Activated CD4-positive, alpha-beta T cell treated with anti-CD3 and anti-CD28 coated beads, Interleukin-2, amount 10 ng/mL, durations not matched to agents 24 days and 14 days (primary cell): ENCODE measurements at regions not wholly inside any gene's neighbourhood (a gene's known extent, or its start where the extent isn't known, plus 50 kb on each side); places are given as distances from the start of the nearest gene placed in this dataset.

Experiments
- DNase-seq: peaks from one replicate; pipeline ENCODE4 v3.0.0; 2022
- H3K27ac Mint-ChIP-seq: one replicate; pipeline ENCODE4 v1.8.0; 2022; ENCODE audit warnings: mild to moderate bottlenecking, mixed read lengths
- H3K27me3 Mint-ChIP-seq: one replicate; pipeline ENCODE4 v1.8.0; 2022; ENCODE audit warnings: mixed read lengths
- H3K36me3 Mint-ChIP-seq: one replicate; pipeline ENCODE4 v1.8.0; 2022; ENCODE audit warnings: low read depth, mild to moderate bottlenecking, mixed read lengths
- H3K4me1 Mint-ChIP-seq: one replicate; pipeline ENCODE4 v1.8.0; 2021; ENCODE audit warnings: mixed read lengths
- H3K4me3 Mint-ChIP-seq: one replicate; pipeline ENCODE4 v1.8.0; 2022; ENCODE audit warnings: mild to moderate bottlenecking, moderate library complexity, mixed read lengths
- H3K9me3 Mint-ChIP-seq: one replicate; pipeline ENCODE4 v1.8.0; 2021; ENCODE audit warnings: mixed read lengths
- intact Hi-C: fragments of 100-400 bp; cut with micrococcal nuclease; formaldehyde crosslinking; loops from one replicate; pipeline ENCODE4 v1.15.1; 2023

DNA sequence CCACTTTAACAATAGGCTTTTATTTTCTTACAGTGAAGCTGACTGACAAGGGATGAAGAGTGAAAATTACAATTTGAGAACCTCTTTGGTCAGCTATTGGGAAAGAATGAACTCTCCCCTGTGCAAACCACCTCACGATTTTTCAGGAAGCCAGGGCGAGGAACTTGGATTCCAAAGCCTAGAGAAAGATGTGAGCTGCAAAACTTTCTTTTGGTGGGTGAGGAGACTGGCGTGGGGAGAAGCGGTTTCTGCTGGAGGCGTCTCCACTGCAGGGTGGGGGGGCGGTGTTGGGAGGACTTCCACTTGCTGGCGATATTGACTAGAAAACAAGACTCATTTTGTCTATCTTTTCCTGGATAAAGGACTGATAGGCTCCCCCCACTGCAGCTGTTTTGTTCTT lies 59.3 kb upstream of the VRK1 start:
- Mint-ChIP-seq H3K4me3 (no peak overlapping the region), H3K27me3 (peaks cover 64% of the 10 kb centered on the region), H3K27ac (no peak overlapping the region), H3K36me3 (no peaks in the 10 kb centered on the region), H3K9me3 (no peaks in the 10 kb centered on the region), H3K4me1 (peaks cover 2% of the 10 kb centered on the region)
- intact Hi-C loops = no loop called here
- DNase-seq = no peak

DNA sequence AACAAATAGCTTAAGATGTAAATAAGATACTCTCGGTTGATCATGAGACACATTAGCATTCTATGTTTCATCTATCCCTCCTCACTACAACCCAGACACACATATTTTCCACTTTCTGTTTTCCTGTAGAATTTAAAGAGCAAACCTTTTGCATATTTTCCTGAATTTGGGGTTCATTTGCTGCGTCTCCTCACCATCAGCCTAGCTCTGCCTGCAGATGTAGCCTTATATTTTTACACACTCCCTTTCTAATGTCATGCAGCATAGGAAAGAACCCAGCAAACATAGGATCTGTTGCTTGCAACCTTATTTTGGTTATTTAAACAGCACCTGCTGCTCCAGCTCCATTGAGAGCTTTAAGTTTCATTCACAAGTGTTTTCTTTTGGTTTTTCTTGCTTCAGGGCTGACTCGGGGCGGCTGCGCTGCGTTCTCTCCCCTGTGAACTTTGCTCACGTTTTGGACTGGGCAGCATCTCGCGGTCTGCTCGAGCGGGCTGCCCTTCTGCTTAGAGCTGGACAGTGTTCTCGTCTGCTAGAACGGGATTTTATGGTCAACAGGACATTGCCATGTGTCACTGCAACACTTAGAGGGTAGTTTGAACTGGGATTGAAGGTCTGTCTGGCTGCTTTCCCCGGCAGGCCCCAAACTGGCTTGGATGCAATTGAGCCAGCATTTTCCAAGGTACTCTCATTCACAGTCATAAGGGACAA lies 57.8 kb upstream of the VRK1 start:
- intact Hi-C loops = no loop called here
- H3K27me3 Mint-ChIP-seq = peaks cover 70% of the 10 kb centered on the region
- no peaks in the 10 kb centered on the region for H3K36me3 Mint-ChIP-seq
- peaks cover 2% of the 10 kb centered on the region for H3K4me1 Mint-ChIP-seq
- no peak for DNase-seq
- no peak overlapping the region for H3K27ac Mint-ChIP-seq
- H3K9me3 Mint-ChIP-seq = no peaks in the 10 kb centered on the region
- no peak overlapping the region for H3K4me3 Mint-ChIP-seq

DNA sequence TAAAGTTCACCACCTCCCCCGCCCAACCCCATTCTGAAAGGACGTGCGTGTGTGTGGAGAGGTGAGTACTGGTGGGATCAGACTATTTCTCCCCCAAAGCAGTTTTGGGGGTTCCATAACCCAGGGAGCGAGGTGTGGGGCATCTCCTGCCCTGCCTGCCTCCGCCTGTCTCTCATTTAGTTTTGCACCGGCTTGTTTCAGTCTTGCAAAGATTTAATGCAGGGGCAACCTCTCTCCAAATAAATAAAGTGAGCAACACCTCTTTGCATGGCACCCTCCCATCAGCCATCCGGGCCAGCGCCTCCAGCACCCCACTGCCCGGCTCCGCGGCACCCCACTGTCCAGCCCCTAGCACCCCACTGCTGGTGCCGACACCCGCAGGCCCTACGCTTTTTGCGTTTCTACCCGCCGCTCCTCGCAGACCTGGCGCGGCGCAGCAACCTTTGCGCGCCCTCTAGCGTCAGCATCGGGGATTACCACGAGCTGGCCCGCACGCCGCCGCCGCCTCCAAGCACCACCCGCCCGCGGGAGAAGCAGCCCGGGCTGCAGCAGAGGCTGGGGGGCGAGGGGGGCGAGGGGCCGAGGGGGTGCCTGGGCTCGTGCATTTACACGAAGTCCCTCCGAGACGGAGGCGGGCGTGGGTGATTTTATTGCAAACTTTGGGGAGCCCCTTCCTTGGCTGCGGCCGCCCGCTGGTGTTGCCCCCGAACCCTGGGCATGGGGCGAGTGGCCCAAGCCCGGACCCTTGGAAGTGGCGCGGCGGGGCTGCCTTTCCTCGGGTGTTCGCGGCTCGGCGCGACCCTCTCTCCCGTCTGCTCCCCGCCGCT lies 55.8 kb upstream of the VRK1 start:
- peak; percentile 94 for DNase-seq
- H3K27me3 Mint-ChIP-seq = peaks cover 73% of the 10 kb centered on the region
- H3K9me3 Mint-ChIP-seq = no peaks in the 10 kb centered on the region
- H3K36me3 Mint-ChIP-seq = no peaks in the 10 kb centered on the region
- H3K27ac Mint-ChIP-seq = no peak overlapping the region
- H3K4me3 Mint-ChIP-seq = peak overlapping the region; percentile 73
- intact Hi-C loops = loop anchor here (5.0 kb wide), 2 partner anchors 149 to 174 kb away; no protein-coding TSS in a partner anchor
- H3K4me1 Mint-ChIP-seq = peaks cover 2% of the 10 kb centered on the region

DNA sequence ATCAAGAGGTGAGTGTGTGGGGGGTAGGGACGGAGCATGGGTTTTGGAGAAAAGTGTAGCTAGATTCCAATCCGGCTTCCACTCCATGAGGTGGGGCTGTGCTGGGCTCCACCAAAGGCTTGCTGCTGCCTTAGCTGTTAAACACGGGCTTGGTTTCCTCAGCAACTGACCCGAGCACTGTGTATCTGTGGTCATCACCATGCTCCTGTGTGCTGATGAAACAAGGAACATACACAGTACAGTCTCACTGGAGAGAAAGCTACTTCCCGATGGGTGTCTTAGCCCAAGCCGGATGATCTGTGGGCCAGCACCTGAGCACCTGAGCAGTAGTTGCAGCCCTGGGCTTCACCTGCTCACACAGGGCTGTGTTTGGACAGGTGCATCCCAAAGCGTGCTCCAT lies 52.9 kb upstream of the VRK1 start:
- DNase-seq = no peak
- H3K4me1 Mint-ChIP-seq = peaks cover 2% of the 10 kb centered on the region
- no peak overlapping the region for H3K27ac Mint-ChIP-seq
- intact Hi-C loops = loop anchor here (5.0 kb wide), 2 partner anchors 152 to 177 kb away; no protein-coding TSS in a partner anchor
- peaks cover 55% of the 10 kb centered on the region for H3K27me3 Mint-ChIP-seq
- H3K9me3 Mint-ChIP-seq = no peaks in the 10 kb centered on the region
- H3K36me3 Mint-ChIP-seq = no peaks in the 10 kb centered on the region
- H3K4me3 Mint-ChIP-seq = no peak overlapping the region

DNA sequence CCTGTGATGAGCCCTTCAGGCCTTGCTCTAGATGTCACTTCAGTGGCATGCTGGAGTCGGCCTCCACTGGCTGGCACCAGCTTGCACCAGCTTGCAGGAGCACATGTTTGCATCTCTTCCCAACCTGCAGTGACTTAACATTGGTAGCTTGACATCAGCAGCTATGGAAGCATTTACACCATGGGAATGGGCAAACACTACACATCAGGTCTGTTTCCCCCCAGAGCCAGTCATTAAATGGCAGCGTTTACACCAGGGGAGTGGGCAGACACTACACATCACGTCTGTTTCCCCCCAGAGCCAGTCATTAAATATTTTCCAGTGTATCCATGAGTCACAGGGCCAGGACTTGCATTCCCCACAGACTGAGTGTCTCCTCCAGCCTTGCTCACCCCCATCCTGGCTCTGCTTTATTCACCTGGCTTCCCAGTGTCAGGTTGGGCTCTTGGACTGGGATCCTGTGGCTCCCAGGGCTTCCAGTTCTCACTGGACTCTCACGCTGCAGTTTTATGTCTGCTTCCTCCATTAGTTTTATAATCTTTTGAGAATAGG lies 51.6 kb upstream of the VRK1 start:
- Mint-ChIP-seq H3K27ac (no peak overlapping the region), H3K4me1 (peaks cover 2% of the 10 kb centered on the region), H3K4me3 (no peak overlapping the region), H3K9me3 (no peaks in the 10 kb centered on the region), H3K27me3 (peaks cover 47% of the 10 kb centered on the region), H3K36me3 (no peaks in the 10 kb centered on the region)
- intact Hi-C loops = no loop called here
- no peak for DNase-seq

DNA sequence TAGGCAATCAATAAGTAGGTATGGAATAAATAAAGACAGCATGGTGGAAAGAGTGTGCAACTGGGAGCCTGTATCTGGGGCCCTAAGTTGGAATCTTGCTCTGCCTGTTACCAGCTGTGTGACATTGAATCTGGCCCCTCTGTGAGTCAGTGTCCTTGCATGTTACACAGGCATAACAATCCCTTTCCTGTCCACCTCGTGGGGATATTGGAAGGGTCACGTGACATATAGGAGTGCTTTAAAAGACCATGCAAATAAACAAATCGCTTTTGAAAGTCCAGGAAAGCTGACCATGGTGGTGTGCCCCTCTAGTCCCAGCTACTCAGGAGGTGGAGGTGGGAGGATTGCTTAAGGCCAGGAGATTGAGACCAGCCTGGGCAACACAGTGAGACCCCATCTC lies 51.1 kb upstream of the VRK1 start:
- no peak overlapping the region for H3K4me3 Mint-ChIP-seq
- H3K9me3 Mint-ChIP-seq = no peaks in the 10 kb centered on the region
- intact Hi-C loops = no loop called here
- H3K4me1 Mint-ChIP-seq = peaks cover 2% of the 10 kb centered on the region
- DNase-seq = no peak
- H3K36me3 Mint-ChIP-seq = no peaks in the 10 kb centered on the region
- peaks cover 43% of the 10 kb centered on the region for H3K27me3 Mint-ChIP-seq
- no peak overlapping the region for H3K27ac Mint-ChIP-seq

DNA sequence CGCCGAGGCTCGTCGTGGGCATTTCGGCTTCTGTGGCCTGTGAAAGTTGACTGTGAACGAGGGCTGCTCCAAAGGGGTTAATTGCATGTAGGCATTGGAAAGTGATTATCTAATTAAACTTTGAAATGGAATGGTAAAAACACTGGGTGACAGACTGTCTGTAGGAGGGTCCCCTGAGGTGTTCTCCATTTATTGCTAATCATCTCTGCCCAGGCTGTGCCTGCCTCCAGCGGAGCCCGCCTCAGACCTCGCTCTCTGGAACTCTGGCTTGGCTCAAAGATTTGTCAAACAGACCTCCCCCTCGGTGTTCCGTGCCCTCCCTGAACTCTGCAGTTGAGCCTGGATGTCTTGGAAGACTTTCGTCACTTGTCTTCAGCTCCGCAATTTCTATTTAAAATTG lies 50.2 kb upstream of the VRK1 start:
- Mint-ChIP-seq H3K9me3 (no peaks in the 10 kb centered on the region), H3K36me3 (no peaks in the 10 kb centered on the region), H3K27ac (no peak overlapping the region), H3K4me3 (no peak overlapping the region), H3K4me1 (peaks cover under 1% of the 10 kb centered on the region), H3K27me3 (peaks cover 38% of the 10 kb centered on the region)
- DNase-seq = no peak
- intact Hi-C loops = no loop called here
